ENCODE measurements at regions not wholly inside any gene's neighbourhood (a gene's known extent, or its start where the extent isn't known, plus 50 kb on each side); places are given as distances from the start of the nearest gene placed in this dataset.

DNA sequence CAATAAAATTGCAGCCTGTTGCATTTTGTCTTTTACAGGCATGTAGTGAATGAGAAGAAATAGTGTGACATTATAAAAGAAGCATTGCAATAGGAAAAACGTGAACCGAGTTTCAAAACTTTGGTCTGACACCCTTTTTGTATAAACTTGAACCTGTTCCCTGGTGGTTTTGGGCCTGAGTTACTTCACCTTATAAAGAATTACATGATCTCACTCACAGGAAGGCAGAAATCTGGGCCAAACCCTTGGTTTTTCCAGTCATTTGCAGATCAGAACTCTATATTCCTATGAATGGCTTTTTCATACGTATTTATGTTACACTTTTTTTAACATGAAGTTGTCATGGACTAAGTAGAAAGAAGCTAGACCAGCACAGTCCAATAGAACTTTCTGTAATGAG is 138.5 kb upstream of the FLRT2 start:
- TF ChIP-seq, protein P1, sequence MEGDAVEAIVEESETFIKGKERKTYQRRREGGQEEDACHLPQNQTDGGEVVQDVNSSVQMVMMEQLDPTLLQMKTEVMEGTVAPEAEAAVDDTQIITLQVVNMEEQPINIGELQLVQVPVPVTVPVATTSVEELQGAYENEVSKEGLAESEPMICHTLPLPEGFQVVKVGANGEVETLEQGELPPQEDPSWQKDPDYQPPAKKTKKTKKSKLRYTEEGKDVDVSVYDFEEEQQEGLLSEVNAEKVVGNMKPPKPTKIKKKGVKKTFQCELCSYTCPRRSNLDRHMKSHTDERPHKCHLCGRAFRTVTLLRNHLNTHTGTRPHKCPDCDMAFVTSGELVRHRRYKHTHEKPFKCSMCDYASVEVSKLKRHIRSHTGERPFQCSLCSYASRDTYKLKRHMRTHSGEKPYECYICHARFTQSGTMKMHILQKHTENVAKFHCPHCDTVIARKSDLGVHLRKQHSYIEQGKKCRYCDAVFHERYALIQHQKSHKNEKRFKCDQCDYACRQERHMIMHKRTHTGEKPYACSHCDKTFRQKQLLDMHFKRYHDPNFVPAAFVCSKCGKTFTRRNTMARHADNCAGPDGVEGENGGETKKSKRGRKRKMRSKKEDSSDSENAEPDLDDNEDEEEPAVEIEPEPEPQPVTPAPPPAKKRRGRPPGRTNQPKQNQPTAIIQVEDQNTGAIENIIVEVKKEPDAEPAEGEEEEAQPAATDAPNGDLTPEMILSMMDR (IDR thresholded peaks at IDR 0.05): no peak
- TF ChIP-seq POLR2A (IDR thresholded peaks at IDR 0.05): no peak
